ENCODE measurements at regions not wholly inside any gene's neighbourhood (a gene's known extent, or its start where the extent isn't known, plus 50 kb on each side); places are given as distances from the start of the nearest gene placed in this dataset.

- ChIA-PET POLR2A (ENCODE audit: partially characterized antibody) (no interaction called here), CTCF (ENCODE audit: partially characterized antibody) (no interaction called here)
- H3K4me3 Mint-ChIP-seq, result no peak overlapping the region
- no peaks in the 10 kb centered on the region for H3K27me3 ChIP-seq (ENCODE audit: insufficient read depth, low read length)
- H3K4me3 ChIP-seq (ENCODE audit: low read length in 2 of 2), result no peak overlapping the region
- no peaks in the 10 kb centered on the region for H3K36me3 ChIP-seq (ENCODE audit: insufficient read depth, low read length)
- H3K27ac Mint-ChIP-seq, result no peak overlapping the region
- H3K27ac ChIP-seq (ENCODE audit: low read depth, low read length), result no peak overlapping the region
- no peak for DNase-seq
- H3K9me3 Mint-ChIP-seq, result no peaks in the 10 kb centered on the region
- intact Hi-C loops (cut with micrococcal nuclease), result no loop called here
- no peaks in the 10 kb centered on the region for H3K4me1 ChIP-seq (ENCODE audit: insufficient read depth, low read length)
- H3K36me3 Mint-ChIP-seq, result no peaks in the 10 kb centered on the region
- H3K9me3 ChIP-seq (ENCODE audit: control insufficient read depth in 1 of 2, low read length in 2 of 2), result no peaks in the 10 kb centered on the region
- H3K27me3 Mint-ChIP-seq, result peaks cover 2 to 3% of the 10 kb centered on the region in 2 donors
- H3K4me1 Mint-ChIP-seq, result no peaks in the 10 kb centered on the region
Observed at GRCh38 chr3:17972959-17973906, 230.8 kb upstream of the TBC1D5 start.

- Histone ChIP-seq H3K27ac (ENCODE audit: low read depth, low read length) (no peak overlapping the region), H3K27me3 (ENCODE audit: insufficient read depth, low read length) (no peaks in the 10 kb centered on the region), H3K4me1 (ENCODE audit: insufficient read depth, low read length) (no peaks in the 10 kb centered on the region), H3K36me3 (ENCODE audit: insufficient read depth, low read length) (no peaks in the 10 kb centered on the region), H3K4me3 (ENCODE audit: low read length in 2 of 2) (no peak overlapping the region), H3K9me3 (ENCODE audit: control insufficient read depth in 1 of 2, low read length in 2 of 2) (no peaks in the 10 kb centered on the region)
- CTCF ChIA-PET (ENCODE audit: partially characterized antibody), result no interaction called here
- no peaks in the 10 kb centered on the region for H3K36me3 Mint-ChIP-seq
- H3K4me3 Mint-ChIP-seq, result no peak overlapping the region
- intact Hi-C loops (cut with micrococcal nuclease), result no loop called here
- H3K27me3 Mint-ChIP-seq, result peaks cover 4 to 7% of the 10 kb centered on the region in 2 donors
- no peak overlapping the region for H3K27ac Mint-ChIP-seq
- no peak for DNase-seq
- no peaks in the 10 kb centered on the region for H3K4me1 Mint-ChIP-seq
- no peaks in the 10 kb centered on the region for H3K9me3 Mint-ChIP-seq
- POLR2A ChIA-PET (ENCODE audit: partially characterized antibody), result no interaction called here
Observed at GRCh38 chr3:17972476-17972875, 230.0 kb upstream of the TBC1D5 start.

GRCh38 chr3:17972030-17972429, 229.6 kb upstream of the TBC1D5 start:
- no peaks in the 10 kb centered on the region for H3K9me3 Mint-ChIP-seq
- Histone ChIP-seq H3K36me3 (ENCODE audit: insufficient read depth, low read length) (no peaks in the 10 kb centered on the region), H3K4me3 (ENCODE audit: low read length in 2 of 2) (no peak overlapping the region), H3K9me3 (ENCODE audit: control insufficient read depth in 1 of 2, low read length in 2 of 2) (no peaks in the 10 kb centered on the region), H3K27ac (ENCODE audit: low read depth, low read length) (no peak overlapping the region), H3K27me3 (ENCODE audit: insufficient read depth, low read length) (no peaks in the 10 kb centered on the region), H3K4me1 (ENCODE audit: insufficient read depth, low read length) (no peaks in the 10 kb centered on the region)
- peaks cover 6 to 10% of the 10 kb centered on the region in 2 donors for H3K27me3 Mint-ChIP-seq
- DNase-seq, result no peak
- H3K4me1 Mint-ChIP-seq, result no peaks in the 10 kb centered on the region
- H3K4me3 Mint-ChIP-seq, result no peak overlapping the region
- intact Hi-C loops (cut with micrococcal nuclease), result no loop called here
- ChIA-PET POLR2A (ENCODE audit: partially characterized antibody) (no interaction called here), CTCF (ENCODE audit: partially characterized antibody) (no interaction called here)
- H3K27ac Mint-ChIP-seq, result no peak overlapping the region
- no peaks in the 10 kb centered on the region for H3K36me3 Mint-ChIP-seq

- Histone ChIP-seq H3K27ac (ENCODE audit: low read depth, low read length) (no peak overlapping the region), H3K4me3 (ENCODE audit: low read length in 2 of 2) (no peak overlapping the region), H3K4me1 (ENCODE audit: insufficient read depth, low read length) (no peaks in the 10 kb centered on the region), H3K27me3 (ENCODE audit: insufficient read depth, low read length) (no peaks in the 10 kb centered on the region), H3K9me3 (ENCODE audit: control insufficient read depth in 1 of 2, low read length in 2 of 2) (no peaks in the 10 kb centered on the region), H3K36me3 (ENCODE audit: insufficient read depth, low read length) (no peaks in the 10 kb centered on the region)
- Mint-ChIP-seq H3K27ac (no peak overlapping the region), H3K4me1 (no peaks in the 10 kb centered on the region), H3K4me3 (no peak overlapping the region), H3K27me3 (peaks cover 6 to 10% of the 10 kb centered on the region in 2 donors), H3K36me3 (no peaks in the 10 kb centered on the region), H3K9me3 (no peaks in the 10 kb centered on the region)
- ChIA-PET CTCF (ENCODE audit: partially characterized antibody) (no interaction called here), POLR2A (ENCODE audit: partially characterized antibody) (no interaction called here)
- intact Hi-C loops (cut with micrococcal nuclease), result no loop called here
- DNase-seq, result no peak
Observed at GRCh38 chr3:17969985-17970568, 227.6 kb upstream of the TBC1D5 start.

- intact Hi-C loops (cut with micrococcal nuclease), result no loop called here
- no peak for DNase-seq
- H3K9me3 ChIP-seq (ENCODE audit: control insufficient read depth in 1 of 2, low read length in 2 of 2), result no peaks in the 10 kb centered on the region
- Mint-ChIP-seq H3K9me3 (no peaks in the 10 kb centered on the region), H3K4me1 (no peaks in the 10 kb centered on the region), H3K36me3 (no peaks in the 10 kb centered on the region), H3K27me3 (peaks cover 6 to 10% of the 10 kb centered on the region in 2 donors), H3K4me3 (no peak overlapping the region), H3K27ac (no peak overlapping the region)
- ChIA-PET CTCF (ENCODE audit: partially characterized antibody) (no interaction called here), POLR2A (ENCODE audit: partially characterized antibody) (no interaction called here)
- H3K36me3 ChIP-seq (ENCODE audit: insufficient read depth, low read length), result no peaks in the 10 kb centered on the region
- H3K27ac ChIP-seq (ENCODE audit: low read depth, low read length), result no peak overlapping the region
- H3K4me1 ChIP-seq (ENCODE audit: insufficient read depth, low read length), result no peaks in the 10 kb centered on the region
- no peak overlapping the region for H3K4me3 ChIP-seq (ENCODE audit: low read length in 2 of 2)
- H3K27me3 ChIP-seq (ENCODE audit: insufficient read depth, low read length), result no peaks in the 10 kb centered on the region
Observed at GRCh38 chr3:17969244-17969643, 226.8 kb upstream of the TBC1D5 start.

GRCh38 chr3:17967953-17968607, 225.6 kb upstream of the TBC1D5 start:
- Mint-ChIP-seq H3K27ac (no peak overlapping the region), H3K9me3 (no peaks in the 10 kb centered on the region), H3K4me1 (no peaks in the 10 kb centered on the region), H3K4me3 (no peak overlapping the region), H3K36me3 (no peaks in the 10 kb centered on the region), H3K27me3 (peaks cover 5 to 10% of the 10 kb centered on the region in 2 donors)
- no peak for DNase-seq
- ChIA-PET POLR2A (ENCODE audit: partially characterized antibody) (no interaction called here), CTCF (ENCODE audit: partially characterized antibody) (interaction anchor here (0.7 kb wide), 1 partner anchor 11 kb away, joined by 3 read pairs; no protein-coding TSS in a partner anchor)
- Histone ChIP-seq H3K4me1 (ENCODE audit: insufficient read depth, low read length) (no peaks in the 10 kb centered on the region), H3K27ac (ENCODE audit: low read depth, low read length) (no peak overlapping the region), H3K27me3 (ENCODE audit: insufficient read depth, low read length) (no peaks in the 10 kb centered on the region), H3K36me3 (ENCODE audit: insufficient read depth, low read length) (no peaks in the 10 kb centered on the region), H3K4me3 (ENCODE audit: low read length in 2 of 2) (no peak overlapping the region), H3K9me3 (ENCODE audit: control insufficient read depth in 1 of 2, low read length in 2 of 2) (no peaks in the 10 kb centered on the region)
- intact Hi-C loops (cut with micrococcal nuclease), result no loop called here

GRCh38 chr3:17967111-17967510, 224.7 kb upstream of the TBC1D5 start:
- CTCF ChIA-PET (ENCODE audit: partially characterized antibody), result interaction anchor here (0.7 kb wide), 1 partner anchor 12 kb away, joined by 3 read pairs; no protein-coding TSS in a partner anchor
- peaks cover 8 to 11% of the 10 kb centered on the region in 2 donors for H3K27me3 Mint-ChIP-seq
- Histone ChIP-seq H3K9me3 (ENCODE audit: control insufficient read depth in 1 of 2, low read length in 2 of 2) (no peaks in the 10 kb centered on the region), H3K27me3 (ENCODE audit: insufficient read depth, low read length) (no peaks in the 10 kb centered on the region), H3K36me3 (ENCODE audit: insufficient read depth, low read length) (no peaks in the 10 kb centered on the region), H3K4me1 (ENCODE audit: insufficient read depth, low read length) (no peaks in the 10 kb centered on the region), H3K4me3 (ENCODE audit: low read length in 2 of 2) (no peak overlapping the region), H3K27ac (ENCODE audit: low read depth, low read length) (no peak overlapping the region)
- POLR2A ChIA-PET (ENCODE audit: partially characterized antibody), result no interaction called here
- H3K27ac Mint-ChIP-seq, result no peak overlapping the region
- H3K9me3 Mint-ChIP-seq, result peaks cover 0 to 2% (median 0%) of the 10 kb centered on the region in 8 donors
- H3K4me3 Mint-ChIP-seq, result no peak overlapping the region
- intact Hi-C loops (cut with micrococcal nuclease), result no loop called here
- no peak for DNase-seq
- no peaks in the 10 kb centered on the region for H3K36me3 Mint-ChIP-seq
- no peaks in the 10 kb centered on the region for H3K4me1 Mint-ChIP-seq

Data from CD4-positive, alpha-beta memory T cell (primary cell).